Epidermal melanocyte (primary cell): ENCODE measurements at regions not wholly inside any gene's neighbourhood (a gene's known extent, or its start where the extent isn't known, plus 50 kb on each side); places are given as distances from the start of the nearest gene placed in this dataset.

ENCODE experiments used
- DNase-seq: peaks from one replicate; pipeline ENCODE4 v3.0.0; 2011; ENCODE audit warnings: low spot score; ENCODE audit not compliant: insufficient read length

DNA sequence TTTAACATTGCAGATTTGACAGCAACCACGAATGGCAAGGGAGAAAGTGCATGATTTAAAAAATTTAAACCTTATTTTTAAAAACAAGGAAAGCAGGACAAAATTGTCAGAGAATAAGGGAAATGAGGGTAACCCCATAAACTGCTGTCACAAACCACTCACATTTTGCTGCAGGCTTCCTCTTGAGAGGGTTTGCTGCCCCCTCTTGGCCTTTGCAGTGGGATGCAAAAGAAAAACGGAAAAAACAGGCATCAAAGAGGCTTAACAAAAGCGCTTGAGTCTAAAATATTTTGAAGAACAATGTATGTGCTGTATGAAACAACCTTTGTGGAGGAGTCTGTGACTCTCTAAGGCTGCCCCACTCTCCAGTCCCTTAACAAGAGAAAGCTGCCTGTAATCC is 91.6 kb downstream of the TMX3 start:
- DNase-seq, result peak; percentile 48

DNA sequence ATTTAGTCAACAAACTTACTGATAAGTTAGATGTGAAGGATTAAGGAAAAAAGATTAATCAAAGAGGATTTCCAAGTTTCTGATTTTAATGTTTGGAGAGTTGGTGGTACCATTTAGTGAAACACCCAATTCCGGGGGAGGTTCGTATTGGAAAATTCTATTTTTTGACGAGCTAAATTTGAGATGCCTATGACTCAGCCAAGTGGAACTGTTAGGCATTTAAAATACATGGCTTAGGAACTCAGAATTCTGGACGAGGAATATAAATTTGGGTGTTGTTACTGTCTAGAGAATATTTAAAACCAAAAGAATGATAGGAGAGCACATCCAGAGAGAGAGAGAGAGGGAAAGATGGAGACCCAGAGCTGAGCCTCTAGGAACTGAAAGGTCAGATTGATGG is 103.6 kb downstream of the TMX3 start:
- no peak for DNase-seq

- no peak for DNase-seq
These were observed 105.9 kb downstream of the TMX3 start for GRCh38 chr18:68608851-68609490.

DNA sequence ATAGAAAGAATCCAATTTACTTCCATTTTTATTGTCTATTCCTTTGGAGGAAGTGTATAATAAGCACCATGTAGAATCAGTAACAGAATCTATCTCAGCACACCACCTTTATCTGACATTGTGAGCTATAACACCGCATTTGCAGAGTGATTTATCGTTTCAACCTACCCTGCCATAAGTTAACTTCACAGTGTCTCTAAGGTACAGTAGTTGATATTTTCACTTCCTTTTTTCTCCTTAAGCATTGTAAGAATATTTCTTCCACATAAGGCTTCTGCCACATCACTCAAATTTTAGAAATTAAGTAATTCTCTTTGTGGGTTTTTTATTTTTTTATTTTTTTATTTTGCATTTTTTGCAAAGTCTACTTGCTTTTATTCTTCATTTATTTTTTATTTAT is 107.1 kb downstream of the TMX3 start:
- no peak for DNase-seq

GRCh38 chr18:68604256-68604655 is 110.7 kb downstream of the TMX3 start:
- no peak for DNase-seq

- no peak for DNase-seq
These were observed 118.9 kb downstream of the TMX3 start for GRCh38 chr18:68596016-68596415.

- DNase-seq, result no peak
These were observed 126.7 kb downstream of the TMX3 start for GRCh38 chr18:68588169-68588568.

DNA sequence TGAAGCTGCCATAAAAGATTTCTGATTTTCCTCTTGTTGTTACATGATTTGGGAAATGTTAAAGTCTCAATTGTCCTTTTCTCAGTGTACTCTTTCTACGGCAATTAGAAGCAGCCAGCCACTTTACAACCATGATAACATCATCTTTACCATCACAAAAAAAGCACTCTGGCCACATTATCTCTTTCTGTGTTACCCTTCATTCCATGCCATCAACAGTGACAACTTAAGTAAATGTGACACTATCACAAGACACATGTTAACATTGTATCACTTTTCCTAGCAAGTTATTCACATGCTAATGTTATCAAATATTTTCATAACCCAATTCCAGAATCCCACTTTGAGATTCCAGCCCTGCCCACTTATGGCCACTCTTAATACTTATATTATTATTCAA is 131.2 kb downstream of the TMX3 start:
- no peak for DNase-seq

- no peak for DNase-seq
These were observed 140.6 kb downstream of the TMX3 start for GRCh38 chr18:68574311-68574710.

DNA sequence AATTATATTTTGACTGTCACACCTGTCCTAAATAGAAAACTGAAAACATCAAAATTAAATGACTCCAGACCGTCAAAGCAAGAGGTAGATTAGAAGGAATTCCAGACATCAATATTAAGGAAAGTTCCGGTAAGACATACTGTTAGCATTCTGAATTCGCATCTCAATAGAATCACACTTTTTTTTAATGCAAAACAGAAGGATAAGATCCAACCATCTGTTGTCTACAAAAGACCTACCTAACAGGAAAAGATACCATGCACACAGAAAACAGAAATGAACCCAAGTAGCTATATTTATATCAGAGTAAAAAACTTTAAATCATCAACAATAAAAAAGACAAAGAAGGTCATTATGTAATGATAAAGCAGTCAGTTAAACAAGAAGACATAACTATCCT is 145.0 kb downstream of the TMX3 start:
- no peak for DNase-seq

GRCh38 chr18:68568364-68569155 is 146.3 kb downstream of the TMX3 start:
- DNase-seq, result no peak

DNA sequence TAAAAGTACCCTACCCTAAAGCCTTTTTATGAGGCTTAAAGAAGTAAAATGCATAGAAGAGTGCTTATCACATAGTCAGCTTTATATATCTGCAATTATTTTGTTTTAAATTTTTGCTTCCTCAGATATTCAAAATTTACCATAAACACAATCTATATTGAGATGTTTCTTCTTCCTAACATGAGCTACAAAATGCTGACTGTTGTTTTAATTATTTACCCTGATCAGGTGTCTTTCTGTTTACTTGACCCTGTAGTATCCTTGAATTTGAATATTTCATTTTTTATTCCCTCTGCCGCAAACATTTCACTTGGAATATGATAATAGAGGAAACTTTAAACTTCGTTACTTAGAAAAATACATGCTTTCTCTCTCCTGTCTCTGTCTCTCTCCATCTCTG is 147.9 kb downstream of the TMX3 start:
- no peak for DNase-seq

- DNase-seq, result no peak
These were observed 149.9 kb downstream of the TMX3 start for GRCh38 chr18:68564961-68565360.

DNA sequence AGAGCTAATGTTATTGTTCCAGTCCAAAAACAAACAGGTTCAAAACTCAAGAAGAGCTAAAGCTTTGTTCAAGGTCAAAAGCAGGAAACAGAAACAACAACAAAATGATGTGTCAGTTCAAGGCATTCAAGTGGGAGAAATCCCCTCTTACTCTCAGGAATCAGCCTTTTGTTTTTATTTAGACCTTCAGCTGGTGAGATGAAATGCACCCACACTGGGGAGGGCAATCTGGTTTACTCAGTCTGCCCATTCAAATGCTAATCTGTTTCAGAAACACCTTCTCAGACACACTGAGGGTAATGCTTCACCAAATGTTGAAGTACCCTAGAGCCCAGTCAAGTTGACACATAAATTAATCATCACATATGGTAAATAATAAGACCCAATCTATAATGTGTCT is 150.6 kb downstream of the TMX3 start:
- DNase-seq, result no peak

GRCh38 chr18:68560128-68560527 is 154.8 kb downstream of the TMX3 start:
- no peak for DNase-seq

DNA sequence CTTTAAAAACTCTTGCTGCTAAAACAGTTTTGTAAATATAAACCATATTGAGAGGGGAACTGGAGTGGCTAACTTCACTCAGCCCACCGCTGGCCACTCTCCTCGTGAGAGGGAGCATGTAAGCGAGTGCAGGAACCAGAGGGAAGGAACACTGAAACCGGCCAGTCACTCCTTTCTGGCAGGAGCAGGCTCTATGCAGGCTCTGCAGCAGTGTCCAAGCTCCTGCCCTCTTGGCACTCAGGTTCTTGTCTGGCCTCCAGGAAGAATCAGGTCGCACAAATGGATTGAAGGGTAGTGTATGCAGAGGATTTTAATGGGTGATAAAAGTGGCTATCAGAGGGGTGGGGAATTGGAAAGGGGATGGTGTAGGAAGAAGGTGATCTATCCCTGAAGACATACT is 157.7 kb downstream of the TMX3 start:
- DNase-seq, result no peak

DNA sequence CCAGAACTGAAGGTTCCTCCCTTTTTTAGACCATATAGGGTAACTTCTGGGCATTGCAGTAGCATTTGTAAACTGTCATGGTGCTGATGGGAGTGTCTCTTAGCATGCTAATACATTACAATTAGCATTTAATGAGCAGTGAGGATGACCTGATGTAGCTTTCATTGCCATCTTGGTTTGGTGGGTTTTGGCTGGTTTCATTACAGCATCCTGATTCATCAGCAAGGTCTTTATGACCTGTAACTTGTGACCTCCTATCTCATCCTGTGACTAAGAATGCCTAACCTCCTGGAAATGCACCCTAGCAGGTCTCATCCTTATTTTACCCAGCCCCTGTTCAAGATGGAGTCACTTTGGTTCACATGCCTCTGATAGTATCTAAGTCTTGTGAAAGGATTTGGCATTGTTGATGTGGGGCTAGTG is 159.0 kb downstream of the TMX3 start:
- DNase-seq, result no peak

DNA sequence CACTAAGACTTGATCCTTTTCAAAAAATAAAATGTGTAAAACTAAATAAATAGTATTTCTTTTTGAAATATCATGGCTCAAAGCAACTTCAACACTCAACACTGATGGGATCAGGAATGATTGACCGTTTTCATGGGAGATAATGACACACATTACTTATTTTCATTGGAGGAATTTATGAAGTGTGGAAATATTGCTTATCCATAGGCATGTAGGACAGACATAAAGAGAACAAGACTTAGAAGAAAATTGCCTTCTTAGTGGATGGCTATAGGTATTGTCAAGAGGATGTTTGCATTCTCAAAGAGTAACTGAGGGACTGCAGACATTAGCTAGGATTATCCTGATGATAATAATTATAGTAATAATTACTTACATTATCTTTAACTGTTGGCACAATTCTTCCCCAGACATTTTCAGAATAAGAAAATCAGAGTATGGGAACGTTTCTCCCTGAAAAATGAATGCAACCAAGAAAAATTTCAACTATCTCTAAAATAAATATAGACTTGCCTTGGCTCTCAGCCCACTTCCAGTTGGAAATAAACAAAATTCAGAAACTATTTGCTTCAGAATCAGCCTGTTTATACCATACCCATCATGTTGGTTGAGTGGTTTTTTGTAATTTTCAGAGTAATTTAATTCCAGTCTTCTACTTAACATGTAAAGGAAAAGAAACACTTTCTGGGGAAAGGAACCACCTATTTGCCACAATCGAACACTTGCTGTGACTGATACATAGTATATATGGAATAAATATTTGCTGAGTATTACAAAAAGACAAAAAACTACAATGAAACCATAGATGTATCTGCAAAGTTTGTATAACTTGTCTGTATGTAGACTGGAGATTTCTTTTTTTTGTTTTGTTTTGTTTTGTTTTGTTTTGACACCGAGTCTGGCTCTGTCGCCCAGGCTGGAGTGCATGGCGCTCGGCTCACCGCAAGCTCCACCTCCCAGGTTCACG is 165.7 kb downstream of the TMX3 start:
- DNase-seq, result no peak

GRCh38 chr18:68543344-68543743 is 171.6 kb downstream of the TMX3 start:
- no peak for DNase-seq

DNA sequence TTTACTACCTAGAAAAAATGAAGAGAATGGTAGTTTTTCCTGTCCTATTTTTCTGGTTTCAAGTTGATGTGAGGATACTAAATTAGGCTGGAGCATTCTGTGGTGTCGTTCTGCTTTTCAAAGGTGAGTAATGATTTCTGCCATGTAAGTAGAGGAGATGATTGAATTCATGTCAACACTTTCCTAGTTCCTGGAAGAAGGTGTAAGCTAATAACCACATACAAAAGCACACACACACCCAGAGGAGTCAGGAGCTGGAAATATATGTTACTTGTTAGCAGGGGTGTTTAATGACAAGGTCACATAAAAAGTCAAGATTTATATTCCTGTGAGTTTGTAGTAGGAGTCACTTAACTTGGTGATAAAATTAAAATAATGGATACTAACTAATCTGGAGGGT is 172.1 kb downstream of the TMX3 start:
- DNase-seq, result no peak

DNA sequence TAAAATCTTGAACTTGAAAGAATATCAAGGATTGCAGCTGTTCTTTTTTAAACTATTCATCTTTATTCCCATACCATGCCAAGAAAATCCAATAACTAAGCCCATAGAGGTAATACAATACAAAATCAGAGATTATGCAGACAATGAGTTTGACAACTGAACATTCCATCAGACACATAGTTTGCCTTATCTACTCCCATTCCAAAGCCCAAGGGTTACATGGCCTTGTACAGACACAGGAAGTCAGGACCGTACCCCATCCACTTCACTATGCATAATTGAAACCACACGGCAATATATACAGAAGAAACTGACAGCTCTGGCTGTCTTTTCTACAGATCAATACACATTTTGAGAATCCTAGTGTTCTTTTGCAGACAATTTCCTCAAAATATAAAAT is 181.3 kb downstream of the TMX3 start:
- DNase-seq, result no peak

DNA sequence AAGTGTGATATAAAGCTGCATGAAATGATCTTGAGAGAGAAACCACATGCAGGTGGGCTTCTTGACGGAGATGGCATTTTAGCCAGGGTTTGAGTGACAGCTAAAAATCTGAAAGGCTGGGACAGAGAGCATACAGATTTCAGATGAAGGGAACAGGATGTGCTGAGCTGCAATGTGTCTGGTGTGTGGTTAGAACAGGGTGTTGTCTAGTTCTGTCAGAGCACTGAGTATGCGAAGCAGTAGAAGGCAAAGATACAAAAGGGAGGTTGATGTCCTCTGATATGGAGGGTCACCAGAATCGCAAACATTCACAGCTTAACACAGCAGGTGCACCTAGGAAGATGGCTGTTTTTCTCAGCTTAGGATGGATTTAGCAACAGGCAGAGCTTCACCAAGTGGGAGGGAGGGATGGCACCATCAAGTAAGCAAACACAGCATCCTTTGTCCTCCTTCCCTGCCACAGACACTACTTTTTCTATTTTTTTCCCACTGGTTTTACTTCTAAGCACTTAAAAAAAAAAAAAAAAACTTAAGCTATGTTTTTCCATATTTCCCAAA is 182.5 kb downstream of the TMX3 start:
- peak; percentile 25 for DNase-seq
